Lower lobe of right lung (tissue), 2 donors: ENCODE measurements at regions not wholly inside any gene's neighbourhood (a gene's known extent, or its start where the extent isn't known, plus 50 kb on each side); places are given as distances from the start of the nearest gene placed in this dataset.

Source experiments
- ATAC-seq, 2 donors: fragments of 200-7000 bp; cut with Tn5 transposase; one replicate each; pipeline ENCODE4 v1.9.1; 2020 to 2022; ENCODE audit warnings: mild to moderate bottlenecking in 2 of 2, moderate library complexity in 2 of 2
- DNase-seq: peaks from one replicate; pipeline ENCODE4 v3.0.0-alpha.2; 2020
- H3K27ac ChIP-seq: fragments of 200-600 bp; one replicate; pipeline ENCODE4 v1.8.0; 2022
- H3K27me3 ChIP-seq: fragments of 200-600 bp; one replicate; pipeline ENCODE4 v1.8.0; 2022; ENCODE audit warnings: low read depth
- H3K36me3 ChIP-seq: fragments of 200-600 bp; one replicate; pipeline ENCODE4 v1.8.0; 2022; ENCODE audit warnings: mild to moderate bottlenecking
- H3K4me1 ChIP-seq: fragments of 200-600 bp; one replicate; pipeline ENCODE4 v1.8.0; 2022
- H3K4me3 ChIP-seq: fragments of 200-600 bp; one replicate; pipeline ENCODE4 v1.8.0; 2022; ENCODE audit warnings: mild to moderate bottlenecking
- H3K9me3 ChIP-seq: fragments of 200-600 bp; one replicate; pipeline ENCODE4 v1.8.0; 2022
- intact Hi-C: fragments of 100-400 bp; cut with DNase I; formaldehyde crosslinking; loops from one replicate; pipeline ENCODE4 v1.11.0; 2022
- TF ChIP-seq, protein P1 (sequence below): fragments of 200-600 bp; IDR thresholded peaks from one replicate; pipeline ENCODE4 v1.8.0; 2022; ENCODE audit warnings: antibody characterized with exemption, mild to moderate bottlenecking
- donor health status: DM: no; HTN: yes; CAD: no; lungs with severe emphysema.

DNA sequence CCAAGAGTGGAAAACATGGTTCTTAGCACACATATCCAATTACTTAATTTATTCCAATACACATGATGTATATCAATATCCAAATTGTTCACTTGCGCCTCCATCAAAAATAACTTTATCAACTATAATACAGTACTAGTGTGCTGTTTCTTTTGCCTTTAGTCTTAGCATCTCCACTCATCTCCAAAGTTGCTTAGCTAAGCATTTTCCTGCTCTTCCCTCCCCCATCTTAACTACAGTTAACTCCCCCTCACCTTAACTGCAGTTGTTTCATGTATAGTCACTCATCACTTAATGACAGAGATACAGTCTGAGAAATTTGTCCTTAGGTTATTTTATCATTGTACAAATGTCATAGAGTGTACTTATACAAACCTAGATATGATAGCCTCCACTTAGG is 705.2 kb upstream of the LINC00305 start:
- TF ChIP-seq, protein P1, sequence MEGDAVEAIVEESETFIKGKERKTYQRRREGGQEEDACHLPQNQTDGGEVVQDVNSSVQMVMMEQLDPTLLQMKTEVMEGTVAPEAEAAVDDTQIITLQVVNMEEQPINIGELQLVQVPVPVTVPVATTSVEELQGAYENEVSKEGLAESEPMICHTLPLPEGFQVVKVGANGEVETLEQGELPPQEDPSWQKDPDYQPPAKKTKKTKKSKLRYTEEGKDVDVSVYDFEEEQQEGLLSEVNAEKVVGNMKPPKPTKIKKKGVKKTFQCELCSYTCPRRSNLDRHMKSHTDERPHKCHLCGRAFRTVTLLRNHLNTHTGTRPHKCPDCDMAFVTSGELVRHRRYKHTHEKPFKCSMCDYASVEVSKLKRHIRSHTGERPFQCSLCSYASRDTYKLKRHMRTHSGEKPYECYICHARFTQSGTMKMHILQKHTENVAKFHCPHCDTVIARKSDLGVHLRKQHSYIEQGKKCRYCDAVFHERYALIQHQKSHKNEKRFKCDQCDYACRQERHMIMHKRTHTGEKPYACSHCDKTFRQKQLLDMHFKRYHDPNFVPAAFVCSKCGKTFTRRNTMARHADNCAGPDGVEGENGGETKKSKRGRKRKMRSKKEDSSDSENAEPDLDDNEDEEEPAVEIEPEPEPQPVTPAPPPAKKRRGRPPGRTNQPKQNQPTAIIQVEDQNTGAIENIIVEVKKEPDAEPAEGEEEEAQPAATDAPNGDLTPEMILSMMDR, result no peak
- Histone ChIP-seq H3K9me3 (no peaks in the 10 kb centered on the region), H3K4me3 (no peak overlapping the region), H3K4me1 (no peaks in the 10 kb centered on the region), H3K27me3 (no peaks in the 10 kb centered on the region), H3K27ac (no peak overlapping the region), H3K36me3 (no peaks in the 10 kb centered on the region)
- ATAC-seq (no peak), DNase-seq (no peak)
- intact Hi-C loops, result no loop called here

DNA sequence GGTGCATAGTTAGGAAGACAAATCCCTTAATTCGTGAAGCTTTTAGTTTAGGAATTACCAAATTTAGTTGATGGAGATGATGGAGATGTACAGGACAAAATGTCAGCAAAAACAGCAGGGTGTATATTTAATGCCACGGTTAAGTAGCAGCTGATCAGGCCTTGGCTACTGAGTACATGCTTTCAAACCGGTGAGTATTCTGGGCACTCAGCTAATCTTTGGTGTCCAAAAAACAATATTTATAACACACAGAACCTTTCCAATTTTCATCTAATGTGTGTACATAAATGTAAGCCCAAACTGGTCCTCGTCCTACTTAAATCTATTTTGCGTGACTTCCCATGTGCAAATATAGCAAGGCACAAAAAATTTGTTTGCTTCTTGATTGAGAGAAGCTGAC is 703.4 kb upstream of the LINC00305 start:
- Histone ChIP-seq H3K27me3 (no peaks in the 10 kb centered on the region), H3K4me1 (no peaks in the 10 kb centered on the region), H3K4me3 (no peak overlapping the region), H3K27ac (no peak overlapping the region), H3K9me3 (no peaks in the 10 kb centered on the region), H3K36me3 (no peaks in the 10 kb centered on the region)
- intact Hi-C loops, result no loop called here
- no peak for DNase-seq
- TF ChIP-seq, protein P1, result no peak
- no peak for ATAC-seq

DNA sequence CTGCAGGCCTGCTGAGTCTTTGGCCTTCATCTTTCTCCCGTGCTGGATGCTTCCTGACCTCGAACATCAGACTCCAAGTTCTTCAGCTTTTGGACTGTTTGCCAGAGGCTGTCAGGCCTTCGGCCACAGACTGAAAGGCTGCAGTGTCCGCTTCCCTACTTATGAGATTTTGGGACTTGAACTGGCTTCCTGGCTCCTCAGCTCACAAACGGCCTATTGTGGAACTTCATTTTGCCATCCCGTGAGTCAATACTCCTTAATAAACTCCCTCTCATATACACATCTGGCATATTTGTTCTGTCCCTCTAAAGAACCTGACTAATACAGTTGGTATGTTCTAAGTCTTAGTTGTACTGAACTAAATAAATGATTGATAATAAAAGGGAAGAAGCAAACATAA is 702.8 kb upstream of the LINC00305 start:
- TF ChIP-seq, protein P1, result no peak
- DNase-seq, result no peak
- Histone ChIP-seq H3K36me3 (no peaks in the 10 kb centered on the region), H3K27ac (no peak overlapping the region), H3K9me3 (no peaks in the 10 kb centered on the region), H3K4me1 (no peaks in the 10 kb centered on the region), H3K27me3 (no peaks in the 10 kb centered on the region), H3K4me3 (no peak overlapping the region)
- intact Hi-C loops, result no loop called here
- ATAC-seq, result no peak

DNA sequence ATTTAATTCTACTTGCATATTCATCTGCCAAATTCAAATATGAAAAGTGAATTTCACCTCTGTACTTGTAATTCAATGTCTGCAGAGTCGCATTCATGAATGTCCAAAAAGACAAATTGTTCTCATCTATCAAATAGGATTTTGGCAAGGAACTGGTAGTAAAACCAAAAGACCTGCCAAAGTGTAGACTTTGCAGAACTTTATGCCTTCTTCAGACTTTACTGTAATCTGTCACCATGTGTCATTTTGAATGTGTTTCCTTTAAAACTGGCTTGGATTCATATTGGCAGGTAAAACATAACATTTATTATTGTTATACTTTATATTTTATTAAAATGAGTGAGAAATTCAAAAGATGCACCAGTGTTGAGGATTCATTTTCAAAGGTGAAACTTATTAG is 701.9 kb upstream of the LINC00305 start:
- Histone ChIP-seq H3K27me3 (no peaks in the 10 kb centered on the region), H3K27ac (no peak overlapping the region), H3K9me3 (no peaks in the 10 kb centered on the region), H3K4me3 (no peak overlapping the region), H3K4me1 (no peaks in the 10 kb centered on the region), H3K36me3 (no peaks in the 10 kb centered on the region)
- TF ChIP-seq, protein P1, result no peak
- DNase-seq (no peak), ATAC-seq (no peak)
- intact Hi-C loops, result no loop called here

DNA sequence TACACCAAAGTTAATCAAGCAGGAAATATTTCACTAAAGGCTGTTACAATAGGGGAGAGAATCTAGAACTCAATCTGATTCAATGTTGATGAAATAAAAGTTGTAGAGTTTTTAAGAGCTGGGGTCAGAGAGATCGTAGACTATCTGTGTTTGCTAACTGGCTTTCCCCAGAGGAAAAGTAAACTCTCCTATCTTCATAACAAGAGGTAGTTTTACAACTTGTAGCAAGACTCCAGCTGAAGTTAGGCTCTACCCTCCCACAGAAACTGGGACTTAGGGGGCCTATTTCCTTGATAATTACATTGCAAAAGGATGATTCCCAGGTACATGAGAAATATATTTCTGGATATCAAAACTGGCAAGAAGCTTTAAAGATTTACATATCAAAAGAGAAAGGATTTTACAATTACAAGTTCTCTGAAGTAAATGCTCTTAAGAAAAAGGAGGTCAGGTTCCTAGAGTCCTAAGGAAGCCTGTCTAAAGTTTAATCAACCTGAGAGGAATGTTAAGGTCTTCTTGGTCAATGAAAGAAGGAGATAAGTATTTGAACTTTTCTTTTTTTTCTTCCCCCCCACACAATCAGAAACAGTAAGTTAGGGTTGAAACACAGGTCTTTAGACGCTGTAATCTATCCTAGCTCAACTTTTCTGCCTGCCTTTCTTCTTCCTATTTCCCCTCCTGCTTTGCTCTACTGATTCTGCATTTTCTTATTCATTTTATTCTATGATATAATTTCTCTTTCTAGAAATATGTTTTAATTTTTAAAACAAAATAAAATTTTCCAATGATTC is 692.2 kb upstream of the LINC00305 start:
- intact Hi-C loops, result no loop called here
- H3K9me3 ChIP-seq, result no peaks in the 10 kb centered on the region
- no peak for DNase-seq
- no peaks in the 10 kb centered on the region for H3K4me1 ChIP-seq
- TF ChIP-seq, protein P1, result no peak
- no peak for ATAC-seq
- H3K27me3 ChIP-seq, result no peaks in the 10 kb centered on the region
- H3K36me3 ChIP-seq, result no peaks in the 10 kb centered on the region
- H3K27ac ChIP-seq, result no peak overlapping the region
- no peak overlapping the region for H3K4me3 ChIP-seq
